ACC112 (cell line): ENCODE measurements at regions not wholly inside any gene's neighbourhood (a gene's known extent, or its start where the extent isn't known, plus 50 kb on each side); places are given as distances from the start of the nearest gene placed in this dataset.

Experiments
- H2AFZ ChIP-seq: fragments of 200-600 bp; sonication (generic); one replicate; pipeline ENCODE4 v1.6.0; 2017; ENCODE audit warnings: antibody characterized with exemption, low read length; ENCODE audit not compliant: unreplicated experiment
- H3K27ac ChIP-seq: fragments of 200-600 bp; sonication (generic); 2 replicates; pipeline ENCODE4 v1.5.1; 2014; ENCODE audit warnings: low read depth, mild to moderate bottlenecking, antibody characterized with exemption, low read length, moderate library complexity
- H3K27me3 ChIP-seq: fragments of 200-600 bp; sonication (generic); 2 replicates; pipeline ENCODE4 v1.6.1; 2014; ENCODE audit warnings: mild to moderate bottlenecking, antibody characterized with exemption, low read length, moderate library complexity, mixed read lengths; ENCODE audit not compliant: insufficient read depth
- H3K36me3 ChIP-seq: fragments of 200-600 bp; sonication (generic); 2 replicates; pipeline ENCODE4 v1.6.1; 2016; ENCODE audit warnings: mild to moderate bottlenecking, antibody characterized with exemption, low read length, moderate library complexity, mixed read lengths; ENCODE audit not compliant: insufficient read depth
- H3K4me1 ChIP-seq: fragments of 200-600 bp; sonication (generic); one replicate; pipeline ENCODE4 v1.6.1; 2016; ENCODE audit warnings: low read length, mixed read lengths; ENCODE audit not compliant: insufficient read depth, unreplicated experiment, control insufficient read depth
- H3K4me3 ChIP-seq: fragments of 200-600 bp; sonication (generic); 2 replicates; pipeline ENCODE4 v1.5.1; 2014; ENCODE audit warnings: mild to moderate bottlenecking, low read depth, low read length
- H3K79me2 ChIP-seq: fragments of 200-600 bp; sonication (generic); one replicate; pipeline ENCODE4 v1.6.0; 2016; ENCODE audit warnings: low read length; ENCODE audit not compliant: control insufficient read depth, unreplicated experiment, insufficient read depth

DNA sequence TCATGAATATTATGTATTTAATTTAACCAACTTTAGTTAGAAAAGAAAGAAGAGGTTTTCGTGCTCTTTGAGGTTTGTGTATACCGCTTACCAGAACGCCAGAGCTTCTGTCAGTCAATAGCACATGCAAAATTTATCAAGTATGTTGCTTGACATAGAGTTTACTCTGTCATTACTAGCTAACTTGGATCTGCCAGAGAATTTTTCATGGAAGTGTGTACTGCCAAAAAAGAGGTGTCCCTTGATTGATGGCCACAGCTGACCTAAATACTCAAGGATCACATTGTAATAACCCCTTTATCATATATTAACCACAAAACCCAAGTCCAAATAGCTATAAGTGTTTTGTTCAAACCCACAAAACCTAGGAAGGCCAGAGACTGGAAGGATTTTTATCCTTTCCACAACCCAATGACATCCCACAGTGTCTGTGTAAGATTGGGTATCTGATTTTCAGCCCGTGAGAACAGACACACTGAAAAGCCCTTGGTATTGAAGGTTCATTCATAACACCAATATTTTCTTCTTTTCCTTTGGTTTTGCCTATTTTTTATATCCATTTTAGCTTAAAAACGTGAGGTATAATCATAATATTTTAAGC lies 194.0 kb upstream of the EYA4 start:
- no peak overlapping the region for H3K4me3 ChIP-seq
- no peaks in the 10 kb centered on the region for H3K79me2 ChIP-seq
- H3K27me3 ChIP-seq: no peaks in the 10 kb centered on the region
- H3K27ac ChIP-seq: no peak overlapping the region
- no peaks in the 10 kb centered on the region for H3K36me3 ChIP-seq
- H3K4me1 ChIP-seq: no peaks in the 10 kb centered on the region
- no peak overlapping the region for H2AFZ ChIP-seq

DNA sequence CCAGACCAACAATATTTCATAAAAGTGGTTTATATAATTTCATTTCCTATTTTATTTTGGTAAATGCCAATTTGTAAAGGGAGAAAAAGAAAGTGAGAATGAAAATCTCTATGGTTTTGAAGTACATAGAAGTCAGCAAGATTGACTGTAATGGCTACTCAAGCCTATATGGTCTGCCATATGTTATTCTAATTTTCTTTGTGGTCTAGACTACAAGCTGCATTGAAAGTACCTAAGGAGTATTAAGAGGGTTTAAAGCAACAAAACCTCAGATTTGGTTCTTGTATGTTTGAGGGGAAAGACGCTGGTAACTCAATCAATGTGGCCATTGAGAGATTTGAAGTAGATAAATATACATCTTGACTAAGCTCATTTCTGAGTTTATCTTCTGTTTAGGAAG lies 193.5 kb upstream of the EYA4 start:
- H3K27me3 ChIP-seq: no peaks in the 10 kb centered on the region
- no peak overlapping the region for H3K27ac ChIP-seq
- no peaks in the 10 kb centered on the region for H3K4me1 ChIP-seq
- H3K4me3 ChIP-seq: no peak overlapping the region
- no peaks in the 10 kb centered on the region for H3K36me3 ChIP-seq
- H3K79me2 ChIP-seq: no peaks in the 10 kb centered on the region
- H2AFZ ChIP-seq: no peak overlapping the region

DNA sequence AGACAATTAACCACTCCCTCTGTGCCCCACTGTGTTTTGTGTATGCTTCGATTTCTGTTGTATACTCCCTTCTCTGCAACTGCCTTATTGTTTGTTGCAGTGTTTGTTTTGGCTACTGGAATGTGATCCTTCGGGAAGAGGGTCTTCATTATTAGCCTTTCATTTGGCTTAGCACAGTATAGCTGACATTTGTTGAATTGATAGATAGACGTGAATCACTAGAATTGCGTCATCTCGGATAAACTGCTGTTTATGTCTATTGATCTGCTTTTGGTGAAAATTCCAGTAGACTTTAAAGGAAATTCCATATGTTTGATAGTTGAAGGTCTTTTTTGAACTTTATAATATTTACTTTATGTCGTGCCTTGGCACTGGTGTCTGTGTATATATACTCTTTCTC lies 189.9 kb upstream of the EYA4 start:
- no peaks in the 10 kb centered on the region for H3K27me3 ChIP-seq
- no peak overlapping the region for H3K4me3 ChIP-seq
- H3K79me2 ChIP-seq: no peaks in the 10 kb centered on the region
- H3K4me1 ChIP-seq: no peaks in the 10 kb centered on the region
- no peak overlapping the region for H2AFZ ChIP-seq
- H3K36me3 ChIP-seq: no peaks in the 10 kb centered on the region
- H3K27ac ChIP-seq: no peak overlapping the region

DNA sequence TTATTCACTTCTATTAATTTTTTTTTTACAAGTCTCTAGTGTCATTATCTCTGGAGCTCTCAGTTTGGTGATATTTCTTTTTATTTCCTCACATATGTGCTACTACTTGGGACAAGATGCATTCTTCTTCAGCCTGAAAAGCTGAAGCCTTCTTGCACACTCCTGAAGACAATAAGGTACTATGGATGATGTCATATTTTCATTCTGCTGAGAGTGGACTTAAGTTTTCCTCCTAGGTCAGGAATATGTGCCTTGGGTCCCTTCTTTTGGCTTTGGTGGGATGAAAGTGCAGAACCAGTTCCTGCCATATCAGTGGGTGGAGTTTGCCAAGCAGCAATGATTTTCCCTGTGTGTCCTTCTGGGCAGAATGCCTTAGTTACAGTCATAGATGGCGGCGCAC lies 188.7 kb upstream of the EYA4 start:
- H3K27me3 ChIP-seq: no peaks in the 10 kb centered on the region

DNA sequence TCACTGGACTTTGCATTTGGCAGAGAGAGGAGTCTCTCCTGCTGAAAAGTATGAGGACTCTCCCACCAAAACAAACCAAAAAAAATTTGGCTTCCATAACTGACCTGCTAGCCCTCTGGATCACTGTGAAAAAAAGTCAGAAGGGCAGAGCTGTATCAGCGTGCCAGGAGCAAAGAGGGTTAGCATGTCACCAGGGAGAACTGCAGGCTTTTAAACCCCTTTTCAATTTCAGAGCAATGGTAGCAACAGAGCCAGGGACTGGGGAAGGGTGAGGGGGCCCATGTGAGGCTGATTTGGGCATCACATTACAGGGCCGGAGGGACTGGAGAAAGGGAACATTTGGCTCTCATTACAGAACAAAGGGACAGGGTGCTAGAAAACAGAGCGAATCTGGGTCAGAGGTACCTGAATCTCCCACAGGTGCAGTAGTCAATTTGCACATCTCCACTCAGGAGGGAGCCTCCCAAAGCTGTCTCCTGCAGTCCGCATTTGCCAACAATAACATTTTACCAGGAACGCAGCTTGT lies 185.7 kb upstream of the EYA4 start:
- no peak overlapping the region for H2AFZ ChIP-seq
- H3K27me3 ChIP-seq: no peaks in the 10 kb centered on the region
- no peaks in the 10 kb centered on the region for H3K79me2 ChIP-seq
- H3K36me3 ChIP-seq: no peaks in the 10 kb centered on the region
- H3K27ac ChIP-seq: no peak overlapping the region
- no peak overlapping the region for H3K4me3 ChIP-seq
- no peaks in the 10 kb centered on the region for H3K4me1 ChIP-seq

More for the DNA sequence above, 188.7 kb upstream of the EYA4 start:
- no peak overlapping the region for H3K4me3 ChIP-seq
- H3K36me3 ChIP-seq: no peaks in the 10 kb centered on the region
- no peaks in the 10 kb centered on the region for H3K79me2 ChIP-seq
- no peak overlapping the region for H2AFZ ChIP-seq
- no peak overlapping the region for H3K27ac ChIP-seq
- H3K4me1 ChIP-seq: no peaks in the 10 kb centered on the region

DNA sequence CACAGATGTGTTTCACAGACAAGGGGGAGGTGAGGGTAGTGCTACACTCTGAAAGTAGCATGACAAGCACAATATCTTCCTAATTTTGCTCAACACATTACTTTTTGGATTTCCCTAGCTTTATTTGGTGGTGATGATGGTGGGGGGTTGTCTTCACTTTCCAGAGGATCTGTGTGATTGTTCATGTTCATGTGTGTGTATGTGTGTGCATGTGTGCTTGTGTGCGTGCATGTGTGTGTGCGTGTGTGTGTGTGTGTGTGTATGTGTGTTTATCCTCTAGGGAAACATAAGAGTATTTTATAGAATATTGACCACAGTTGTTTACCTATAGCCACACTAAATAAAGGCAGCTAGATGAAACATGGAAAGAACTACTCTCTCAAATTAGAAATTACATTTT lies 183.8 kb upstream of the EYA4 start:
- H2AFZ ChIP-seq: no peak overlapping the region
- no peak overlapping the region for H3K4me3 ChIP-seq
- no peaks in the 10 kb centered on the region for H3K27me3 ChIP-seq
- H3K4me1 ChIP-seq: peaks cover under 1% of the 10 kb centered on the region
- no peaks in the 10 kb centered on the region for H3K36me3 ChIP-seq
- H3K27ac ChIP-seq: no peak overlapping the region
- no peaks in the 10 kb centered on the region for H3K79me2 ChIP-seq

DNA sequence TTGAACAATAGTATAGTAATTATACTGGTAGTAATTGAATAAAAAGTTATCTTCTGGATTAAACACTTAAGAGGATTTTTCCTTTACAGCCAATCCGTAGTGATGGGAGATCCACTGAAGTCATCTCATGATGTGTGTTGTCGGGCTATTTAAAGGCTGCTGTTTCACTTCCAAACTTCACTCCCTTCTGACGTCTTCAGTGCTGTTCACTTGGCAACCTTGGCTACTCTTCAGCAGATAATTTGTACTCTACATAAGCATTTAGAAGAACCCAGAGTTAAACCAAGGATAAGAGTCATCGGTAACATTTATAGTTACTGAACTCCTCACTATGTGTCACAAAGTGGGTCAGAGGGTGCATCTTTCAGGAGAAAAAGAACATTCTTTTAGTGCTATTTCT lies 179.1 kb upstream of the EYA4 start:
- Histone ChIP-seq H3K4me3 (peak overlapping the region; percentile 6; the same call in 1 of the 2 replicates), H3K36me3 (no peaks in the 10 kb centered on the region), H3K27ac (peak overlapping the region; percentile 80), H3K4me1 (peaks cover 9% of the 10 kb centered on the region), H3K27me3 (no peaks in the 10 kb centered on the region), H3K79me2 (no peaks in the 10 kb centered on the region), H2AFZ (no peak overlapping the region)

DNA sequence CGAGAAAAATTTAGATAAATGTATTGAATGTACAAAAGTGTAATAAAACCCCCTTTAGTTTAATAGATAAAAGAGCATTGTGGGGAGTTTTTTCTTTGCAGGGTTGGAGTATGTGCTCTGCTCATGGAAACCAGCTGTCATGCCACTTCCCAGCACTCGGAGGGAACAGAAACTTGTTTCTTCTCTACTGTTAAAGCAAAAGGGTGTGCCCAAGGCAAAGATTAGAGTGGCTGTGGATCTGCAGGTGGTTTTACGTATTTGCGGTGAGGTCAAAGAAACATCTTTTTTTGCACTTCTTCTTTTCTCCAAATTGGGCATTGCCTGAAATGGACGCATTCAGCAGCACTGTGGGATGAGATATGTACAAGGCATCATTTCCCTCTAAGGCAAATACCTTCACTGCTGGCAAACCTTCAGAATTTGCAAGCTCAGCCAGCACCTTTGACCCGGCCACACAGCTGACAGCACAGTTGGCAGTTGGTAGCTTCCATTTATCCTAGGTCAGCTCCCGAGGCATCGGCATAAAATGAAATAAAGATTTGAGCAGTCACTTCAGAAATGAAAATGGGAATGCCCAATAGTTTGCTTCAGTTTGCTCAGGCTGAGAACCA lies 178.4 kb upstream of the EYA4 start:
- Histone ChIP-seq H3K4me1 (peaks cover 9% of the 10 kb centered on the region), H2AFZ (no peak overlapping the region), H3K79me2 (no peaks in the 10 kb centered on the region), H3K27ac (peak overlapping the region; percentile 57), H3K27me3 (no peaks in the 10 kb centered on the region), H3K36me3 (no peaks in the 10 kb centered on the region), H3K4me3 (peak overlapping the region; percentile 6; the same call in 1 of the 2 replicates)

DNA sequence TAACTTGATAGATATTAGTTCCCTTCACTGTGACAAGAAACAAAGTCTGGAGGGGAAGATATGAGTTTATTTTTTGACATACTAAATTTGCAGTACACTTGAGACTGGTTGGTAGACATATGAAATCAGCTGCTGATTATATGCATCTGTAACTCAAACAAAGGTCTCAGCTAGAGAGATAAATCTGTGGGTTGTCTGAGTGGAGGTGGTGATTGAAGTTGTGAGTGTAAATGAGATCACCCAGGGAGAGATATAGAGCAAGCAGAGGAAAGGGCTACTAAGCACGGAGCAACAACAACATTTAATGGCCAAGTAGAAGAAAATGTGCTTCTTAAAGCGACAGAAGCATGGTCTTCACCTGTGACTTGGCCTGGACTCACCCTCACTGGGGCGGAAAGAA lies 173.2 kb upstream of the EYA4 start:
- Histone ChIP-seq H3K4me3 (no peak overlapping the region), H3K79me2 (no peaks in the 10 kb centered on the region), H2AFZ (no peak overlapping the region), H3K36me3 (no peaks in the 10 kb centered on the region), H3K27me3 (no peaks in the 10 kb centered on the region), H3K4me1 (peaks cover 3% of the 10 kb centered on the region), H3K27ac (no peak overlapping the region)

DNA sequence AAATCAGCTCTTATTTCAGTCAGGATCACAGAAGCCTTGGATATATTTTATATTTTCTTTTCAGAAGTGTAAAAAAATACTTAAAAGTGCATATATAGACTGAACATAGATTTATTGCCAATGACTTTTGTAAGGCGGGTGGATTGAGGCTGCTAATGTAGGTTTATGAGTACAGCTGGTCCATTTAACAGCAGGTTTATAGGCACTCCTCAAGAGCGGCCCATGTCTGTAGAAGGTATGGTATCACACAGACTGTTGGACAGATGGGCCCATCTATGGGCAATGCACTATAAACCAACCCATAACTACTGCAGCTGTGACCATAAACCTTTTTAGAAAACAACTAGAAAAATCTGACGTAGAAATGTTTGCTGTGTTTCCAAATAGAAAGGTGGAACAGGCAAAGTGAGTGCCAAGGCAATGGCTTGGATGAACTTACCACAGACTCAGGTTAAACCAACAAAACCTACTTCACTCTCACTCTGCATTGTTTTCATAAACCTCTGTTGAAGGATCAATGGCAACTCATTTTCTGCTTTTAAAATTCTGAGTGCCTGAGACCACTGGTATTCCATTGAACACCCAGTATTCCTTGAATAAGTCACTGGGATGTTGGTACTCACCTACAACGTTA lies 170.6 kb upstream of the EYA4 start:
- Histone ChIP-seq H3K79me2 (no peaks in the 10 kb centered on the region), H3K36me3 (no peaks in the 10 kb centered on the region), H3K4me3 (no peak overlapping the region), H3K27me3 (no peaks in the 10 kb centered on the region), H3K27ac (no peak overlapping the region), H2AFZ (no peak overlapping the region), H3K4me1 (no peaks in the 10 kb centered on the region)

DNA sequence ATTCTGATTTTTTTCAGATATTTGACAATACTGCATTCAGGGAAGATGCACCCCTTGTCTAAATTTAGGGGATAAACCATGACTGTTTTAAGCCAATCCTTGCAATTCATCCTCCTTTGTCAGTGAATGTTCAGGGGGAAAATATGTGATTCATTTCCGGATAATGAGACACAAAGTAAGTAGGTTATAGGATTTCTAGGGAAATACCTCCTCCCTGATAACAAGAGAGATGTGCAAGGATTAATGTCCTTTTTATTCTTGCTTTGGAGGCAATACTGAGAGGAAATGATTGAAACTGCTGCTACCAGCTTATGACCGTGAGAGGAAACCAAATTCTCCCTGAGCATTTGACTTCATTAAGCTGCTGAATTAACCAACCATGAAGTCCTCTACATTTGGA lies 161.3 kb upstream of the EYA4 start:
- no peaks in the 10 kb centered on the region for H3K4me1 ChIP-seq
- H3K27ac ChIP-seq: no peak overlapping the region
- H3K4me3 ChIP-seq: no peak overlapping the region
- no peaks in the 10 kb centered on the region for H3K79me2 ChIP-seq
- H3K36me3 ChIP-seq: no peaks in the 10 kb centered on the region
- H2AFZ ChIP-seq: no peak overlapping the region
- H3K27me3 ChIP-seq: no peaks in the 10 kb centered on the region
